Fibroblast of the conjunctiva (primary cell): ENCODE measurements at regions not wholly inside any gene's neighbourhood (a gene's known extent, or its start where the extent isn't known, plus 50 kb on each side); places are given as distances from the start of the nearest gene placed in this dataset.
A peak's percentile ranks its signal among the peaks of the same experiment; 100 is the strongest.

ENCODE experiments used
- DNase-seq: peaks from one replicate; pipeline ENCODE4 v3.0.0-alpha.2; 2010; ENCODE audit warnings: low read depth

GRCh38 chr7:84627250-84627649, 432.7 kb upstream of the SEMA3A start:
- no peak for DNase-seq

GRCh38 chr7:84624927-84625326, 430.3 kb upstream of the SEMA3A start:
- DNase-seq, result no peak

GRCh38 chr7:84624527-84624926, 429.9 kb upstream of the SEMA3A start:
- no peak for DNase-seq

- DNase-seq, result no peak
Measured at GRCh38 chr7:84617265-84618030, 422.9 kb upstream of the SEMA3A start.

GRCh38 chr7:84614821-84615501, 420.4 kb upstream of the SEMA3A start:
- no peak for DNase-seq

GRCh38 chr7:84612981-84613681, 418.5 kb upstream of the SEMA3A start:
- peak; percentile 26 for DNase-seq

GRCh38 chr7:84611391-84611790, 416.8 kb upstream of the SEMA3A start:
- DNase-seq, result no peak

- no peak for DNase-seq
Measured at GRCh38 chr7:84610390-84610789, 415.8 kb upstream of the SEMA3A start.

GRCh38 chr7:84605301-84605700, 410.7 kb upstream of the SEMA3A start:
- DNase-seq, result no peak

GRCh38 chr7:84603545-84603944, 409.0 kb upstream of the SEMA3A start:
- DNase-seq, result no peak

GRCh38 chr7:84595026-84595425, 400.4 kb upstream of the SEMA3A start:
- no peak for DNase-seq

GRCh38 chr7:84591897-84592296, 397.3 kb upstream of the SEMA3A start:
- DNase-seq, result no peak

- no peak for DNase-seq
Measured at GRCh38 chr7:84589012-84589411, 394.4 kb upstream of the SEMA3A start.

- DNase-seq, result no peak
Measured at GRCh38 chr7:84583331-84583730, 388.7 kb upstream of the SEMA3A start.

GRCh38 chr7:84582747-84583146, 388.2 kb upstream of the SEMA3A start:
- DNase-seq, result no peak

- no peak for DNase-seq
Measured at GRCh38 chr7:84578825-84579224, 384.2 kb upstream of the SEMA3A start.

- no peak for DNase-seq
Measured at GRCh38 chr7:84568781-84569180, 374.2 kb upstream of the SEMA3A start.

- DNase-seq, result no peak
Measured at GRCh38 chr7:84565345-84566074, 370.9 kb upstream of the SEMA3A start.

GRCh38 chr7:84553711-84554110, 359.1 kb upstream of the SEMA3A start:
- DNase-seq, result no peak

- DNase-seq, result no peak
Measured at GRCh38 chr7:84549409-84549808, 354.8 kb upstream of the SEMA3A start.

- DNase-seq, result no peak
Measured at GRCh38 chr7:84548366-84549365, 354.1 kb upstream of the SEMA3A start.
